ENCODE measurements at regions not wholly inside any gene's neighbourhood (a gene's known extent, or its start where the extent isn't known, plus 50 kb on each side); places are given as distances from the start of the nearest gene placed in this dataset.
"Not testable (repeated sequence)": the region's sequence is repeated elsewhere in the genome, so short reads cannot be mapped to it uniquely, and the experiment has no call there.

GRCh38 chr6:141088171-141088570, 1044.6 kb upstream of the GJE1 start:
- TF ChIP-seq, protein P1, sequence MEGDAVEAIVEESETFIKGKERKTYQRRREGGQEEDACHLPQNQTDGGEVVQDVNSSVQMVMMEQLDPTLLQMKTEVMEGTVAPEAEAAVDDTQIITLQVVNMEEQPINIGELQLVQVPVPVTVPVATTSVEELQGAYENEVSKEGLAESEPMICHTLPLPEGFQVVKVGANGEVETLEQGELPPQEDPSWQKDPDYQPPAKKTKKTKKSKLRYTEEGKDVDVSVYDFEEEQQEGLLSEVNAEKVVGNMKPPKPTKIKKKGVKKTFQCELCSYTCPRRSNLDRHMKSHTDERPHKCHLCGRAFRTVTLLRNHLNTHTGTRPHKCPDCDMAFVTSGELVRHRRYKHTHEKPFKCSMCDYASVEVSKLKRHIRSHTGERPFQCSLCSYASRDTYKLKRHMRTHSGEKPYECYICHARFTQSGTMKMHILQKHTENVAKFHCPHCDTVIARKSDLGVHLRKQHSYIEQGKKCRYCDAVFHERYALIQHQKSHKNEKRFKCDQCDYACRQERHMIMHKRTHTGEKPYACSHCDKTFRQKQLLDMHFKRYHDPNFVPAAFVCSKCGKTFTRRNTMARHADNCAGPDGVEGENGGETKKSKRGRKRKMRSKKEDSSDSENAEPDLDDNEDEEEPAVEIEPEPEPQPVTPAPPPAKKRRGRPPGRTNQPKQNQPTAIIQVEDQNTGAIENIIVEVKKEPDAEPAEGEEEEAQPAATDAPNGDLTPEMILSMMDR (IDR thresholded peaks at IDR 0.05; ENCODE audit: control insufficient read depth, extremely low read depth, insufficient read depth), result no peak

GRCh38 chr6:141077355-141078333, 1055.1 kb upstream of the GJE1 start:
- no peak overlapping the region for H3K4me3 ChIP-seq (ENCODE audit: low read depth, low read length)
- TF ChIP-seq, protein P1 (IDR thresholded peaks at IDR 0.05; ENCODE audit: control insufficient read depth, extremely low read depth, insufficient read depth), result 0 out of 2 replicates have a peak, but pooled peaks have one; percentile 18
- DNase-seq (ENCODE audit: low read depth), result no peak

More at GRCh38 chr6:141088171-141088570, 1044.6 kb upstream of the GJE1 start:
- H3K4me3 ChIP-seq (ENCODE audit: low read depth, low read length), result no peak overlapping the region
- no peak for DNase-seq (ENCODE audit: low read depth)

- TF ChIP-seq, protein P1 (IDR thresholded peaks at IDR 0.05; ENCODE audit: control insufficient read depth, extremely low read depth, insufficient read depth), result no peak
- no peak for DNase-seq (ENCODE audit: low read depth)
These were observed 1075.0 kb upstream of the GJE1 start for GRCh38 chr6:141057761-141058160.

GRCh38 chr6:141056945-141057625, 1075.6 kb upstream of the GJE1 start:
- TF ChIP-seq, protein P1 (IDR thresholded peaks at IDR 0.05; ENCODE audit: control insufficient read depth, extremely low read depth, insufficient read depth), result no peak
- no peak overlapping the region for H3K4me3 ChIP-seq (ENCODE audit: low read depth, low read length)
- DNase-seq (ENCODE audit: low read depth), result no peak

More at GRCh38 chr6:141057761-141058160, 1075.0 kb upstream of the GJE1 start:
- H3K4me3 ChIP-seq (ENCODE audit: low read depth, low read length), result no peak overlapping the region

- TF ChIP-seq, protein P1 (IDR thresholded peaks at IDR 0.05; ENCODE audit: control insufficient read depth, extremely low read depth, insufficient read depth), result no peak
- no peak for DNase-seq (ENCODE audit: low read depth)
- H3K4me3 ChIP-seq (ENCODE audit: low read depth, low read length), result no peak overlapping the region
These were observed 1082.3 kb upstream of the GJE1 start for GRCh38 chr6:141050471-141050870.

DNA sequence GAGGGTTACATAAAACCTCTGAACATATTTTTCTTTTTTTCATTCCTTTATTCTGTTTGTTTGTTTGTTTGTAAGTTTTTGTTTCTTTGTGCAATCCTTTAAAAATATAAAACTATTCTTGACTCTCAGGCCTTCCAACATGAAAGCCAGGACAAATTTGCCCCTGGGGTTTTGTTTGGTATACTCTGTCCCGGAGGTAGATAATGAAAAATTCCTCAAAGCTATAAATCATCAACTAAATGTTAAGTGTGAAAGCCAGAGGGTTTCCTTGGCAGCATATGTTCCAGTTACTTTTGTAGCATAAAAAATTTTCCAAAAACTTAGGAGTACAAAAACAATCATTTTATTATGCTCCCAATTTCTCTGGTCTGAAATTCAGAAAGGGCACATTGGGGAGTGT, 1084.3 kb upstream of the GJE1 start:
- TF ChIP-seq, protein P1 (IDR thresholded peaks at IDR 0.05; ENCODE audit: control insufficient read depth, extremely low read depth, insufficient read depth), result no peak
- H3K4me3 ChIP-seq (ENCODE audit: low read depth, low read length), result no peak overlapping the region
- DNase-seq (ENCODE audit: low read depth), result no peak

DNA sequence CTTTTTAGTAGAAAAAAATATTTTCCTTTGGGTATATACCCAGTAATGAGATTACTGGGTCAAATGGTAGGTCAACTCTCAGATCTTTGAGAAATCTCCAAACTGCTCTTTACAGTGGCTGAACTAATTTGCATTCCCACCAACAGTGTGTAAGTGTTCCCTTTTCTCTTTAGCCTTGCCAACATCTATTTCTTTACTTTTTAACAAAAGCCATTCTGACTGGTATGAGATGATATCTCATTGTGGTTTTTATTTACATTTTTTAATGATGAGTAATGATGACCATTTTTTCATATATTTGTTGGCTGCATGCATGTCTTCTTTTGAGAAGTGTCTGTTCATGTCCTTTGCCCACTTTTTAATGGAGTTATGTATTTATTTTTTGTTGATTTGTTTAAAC, 1086.2 kb upstream of the GJE1 start:
- not testable (repeated sequence) for DNase-seq (ENCODE audit: low read depth); H3K4me3 ChIP-seq (ENCODE audit: low read depth, low read length)
